HK-2 (cell line): ENCODE measurements at regions not wholly inside any gene's neighbourhood (a gene's known extent, or its start where the extent isn't known, plus 50 kb on each side); places are given as distances from the start of the nearest gene placed in this dataset.
"Not testable (repeated sequence)": the region's sequence is repeated elsewhere in the genome, so short reads cannot be mapped to it uniquely, and the experiment has no call there.

Source experiments
- DNase-seq: peaks from one replicate; pipeline ENCODE4 v3.0.0-alpha.2; 2018; ENCODE audit not compliant: unreplicated experiment

GRCh38 chr13:109400209-109400608 is 386.2 kb downstream of the IRS2 start:
- no peak for DNase-seq

GRCh38 chr13:109398071-109398470 is 388.3 kb downstream of the IRS2 start:
- not testable (repeated sequence) for DNase-seq

GRCh38 chr13:109397285-109397684 is 389.1 kb downstream of the IRS2 start:
- no peak for DNase-seq

GRCh38 chr13:109396266-109396665 is 390.1 kb downstream of the IRS2 start:
- no peak for DNase-seq

GRCh38 chr13:109395014-109395413 is 391.4 kb downstream of the IRS2 start:
- DNase-seq = no peak

GRCh38 chr13:109394311-109394988 is 391.9 kb downstream of the IRS2 start:
- DNase-seq = no peak

- DNase-seq = no peak
Measured at GRCh38 chr13:109393045-109393444, 393.3 kb downstream of the IRS2 start.

GRCh38 chr13:109390391-109390790 is 396.0 kb downstream of the IRS2 start:
- no peak for DNase-seq

GRCh38 chr13:109389892-109390345 is 396.5 kb downstream of the IRS2 start:
- no peak for DNase-seq

- no peak for DNase-seq
Measured at GRCh38 chr13:109389456-109389855, 396.9 kb downstream of the IRS2 start.

GRCh38 chr13:109387471-109387870 is 398.9 kb downstream of the IRS2 start:
- DNase-seq = no peak

- DNase-seq = no peak
Measured at GRCh38 chr13:109385242-109385560, 401.2 kb downstream of the IRS2 start.

- DNase-seq = no peak
Measured at GRCh38 chr13:109384491-109385241, 401.7 kb downstream of the IRS2 start.

GRCh38 chr13:109383683-109384082 is 402.7 kb downstream of the IRS2 start:
- DNase-seq = no peak

- DNase-seq = no peak
Measured at GRCh38 chr13:109381546-109382180, 404.7 kb downstream of the IRS2 start.

GRCh38 chr13:109380457-109380856 is 405.9 kb downstream of the IRS2 start:
- DNase-seq = no peak

GRCh38 chr13:109379930-109380329 is 406.5 kb downstream of the IRS2 start:
- no peak for DNase-seq

- no peak for DNase-seq
Measured at GRCh38 chr13:109376936-109377335, 409.4 kb downstream of the IRS2 start.

- no peak for DNase-seq
Measured at GRCh38 chr13:109374609-109375200, 411.7 kb downstream of the IRS2 start.

GRCh38 chr13:109372666-109373065 is 413.7 kb downstream of the IRS2 start:
- DNase-seq = no peak

GRCh38 chr13:109371066-109371465 is 415.3 kb downstream of the IRS2 start:
- DNase-seq = no peak

GRCh38 chr13:109370496-109370895 is 415.9 kb downstream of the IRS2 start:
- no peak for DNase-seq
